HL-60 (cell line): ENCODE measurements at regions not wholly inside any gene's neighbourhood (a gene's known extent, or its start where the extent isn't known, plus 50 kb on each side); places are given as distances from the start of the nearest gene placed in this dataset.

Source experiments
- DNase-seq, 2 experiments: peaks; one replicate each; pipeline ENCODE4 v3.0.0-alpha.2; 2010 to 2020; ENCODE audit warnings: low read depth in 1 of 2, low spot score in 1 of 2
- H3K27ac ChIP-seq: fragments of 250-450 bp; sonication (Bioruptor Pico); replicated peaks from 2 replicates; pipeline ENCODE4 v1.5.1; 2020; ENCODE audit warnings: mild to moderate bottlenecking, moderate library complexity
- H3K27me3 ChIP-seq: fragments of 250-450 bp; sonication (Bioruptor Pico); 2 replicates; pipeline ENCODE4 v1.5.1; 2021; ENCODE audit warnings: mild to moderate bottlenecking, moderate library complexity; ENCODE audit not compliant: insufficient read depth, poor library complexity, severe bottlenecking
- H3K4me3 ChIP-seq: replicated peaks from 2 replicates; pipeline ENCODE4 v1.5.1; 2011; ENCODE audit warnings: mild to moderate bottlenecking, control low read depth, low read length; ENCODE audit not compliant: insufficient read depth
- CTCF ChIP-seq: IDR thresholded peaks from one replicate; pipeline ENCODE4 v1.5.1; 2011; ENCODE audit warnings: low read length, control low read depth, inconsistent platforms; ENCODE audit not compliant: insufficient read depth
- GABPA ChIP-seq: IDR thresholded peaks from 2 replicates; pipeline ENCODE4 v1.6.1; 2012; ENCODE audit warnings: low read depth
- POLR2AphosphoS5 ChIP-seq: IDR thresholded peaks from 2 replicates; pipeline ENCODE4 v1.6.1; 2012; ENCODE audit warnings: low read depth
- REST ChIP-seq: IDR thresholded peaks from 2 replicates; pipeline ENCODE4 v1.6.1; 2012; ENCODE audit warnings: low read depth; ENCODE audit not compliant: insufficient replicate concordance
- SPI1 ChIP-seq: IDR thresholded peaks from 2 replicates; pipeline ENCODE4 v1.6.1; 2012; ENCODE audit warnings: low read depth, mild to moderate bottlenecking, borderline replicate concordance

GRCh38 chr16:55248058-55248457 is 75.9 kb upstream of the IRX6 start:
- no peak for TF ChIP-seq REST
- no peak for TF ChIP-seq SPI1
- TF ChIP-seq POLR2AphosphoS5 = no peak
- no peak for TF ChIP-seq GABPA
- TF ChIP-seq CTCF = no peak
- H3K4me3 ChIP-seq = no peak overlapping the region

GRCh38 chr16:55248494-55248893 is 75.5 kb upstream of the IRX6 start:
- no peaks in the 10 kb centered on the region for H3K27me3 ChIP-seq
- DNase-seq = no peak
- TF ChIP-seq GABPA = no peak
- TF ChIP-seq POLR2AphosphoS5 = no peak
- no peak for TF ChIP-seq CTCF
- TF ChIP-seq SPI1 = no peak
- no peak for TF ChIP-seq REST
- H3K4me3 ChIP-seq = no peak overlapping the region
- H3K27ac ChIP-seq = no peak overlapping the region

More at GRCh38 chr16:55248058-55248457, 75.9 kb upstream of the IRX6 start:
- Histone ChIP-seq H3K27me3 (no peaks in the 10 kb centered on the region), H3K27ac (no peak overlapping the region)
- DNase-seq = no peak

- TF ChIP-seq REST = no peak
- Histone ChIP-seq H3K27ac (no peak overlapping the region), H3K4me3 (no peak overlapping the region), H3K27me3 (no peaks in the 10 kb centered on the region)
- DNase-seq = no peak
Observed at GRCh38 chr16:55249361-55249760, 74.6 kb upstream of the IRX6 start.

GRCh38 chr16:55249936-55250335 is 74.1 kb upstream of the IRX6 start:
- H3K27me3 ChIP-seq = no peaks in the 10 kb centered on the region
- no peak for TF ChIP-seq SPI1
- TF ChIP-seq REST = no peak
- no peak for TF ChIP-seq POLR2AphosphoS5
- TF ChIP-seq CTCF = no peak
- TF ChIP-seq GABPA = no peak
- no peak for DNase-seq
- H3K4me3 ChIP-seq = no peak overlapping the region
- H3K27ac ChIP-seq = no peak overlapping the region
